DMS153 treated with DMSO at 0.1 percent for 48 hours (cell line): ENCODE measurements at regions not wholly inside any gene's neighbourhood (a gene's known extent, or its start where the extent isn't known, plus 50 kb on each side); places are given as distances from the start of the nearest gene placed in this dataset.

Experiments used
- DNase-seq: peaks from one replicate; lab custom pipeline; 2025; ENCODE audit not compliant: unreplicated experiment; lab: John Stamatoyannopoulos, UW

GRCh38 chr5:3029396-3029795, 277.9 kb upstream of the IRX2 start:
- DNase-seq, result no peak

- DNase-seq, result no peak
Observed at GRCh38 chr5:3027866-3028635, 276.6 kb upstream of the IRX2 start.

- DNase-seq, result no peak
Observed at GRCh38 chr5:3027185-3027865, 275.8 kb upstream of the IRX2 start.

- no peak for DNase-seq
Observed at GRCh38 chr5:3026651-3027050, 275.2 kb upstream of the IRX2 start.

- no peak for DNase-seq
Observed at GRCh38 chr5:3026099-3026498, 274.6 kb upstream of the IRX2 start.

GRCh38 chr5:3025392-3025791, 273.9 kb upstream of the IRX2 start:
- DNase-seq, result no peak

GRCh38 chr5:3024976-3025375, 273.5 kb upstream of the IRX2 start:
- no peak for DNase-seq

GRCh38 chr5:3024554-3024953, 273.1 kb upstream of the IRX2 start:
- DNase-seq, result no peak

- no peak for DNase-seq
Observed at GRCh38 chr5:3024126-3024525, 272.6 kb upstream of the IRX2 start.

GRCh38 chr5:3023656-3024055, 272.2 kb upstream of the IRX2 start:
- no peak for DNase-seq

- no peak for DNase-seq
Observed at GRCh38 chr5:3022665-3023064, 271.2 kb upstream of the IRX2 start.

- DNase-seq, result no peak
Observed at GRCh38 chr5:3020426-3020825, 268.9 kb upstream of the IRX2 start.

GRCh38 chr5:3019045-3019444, 267.6 kb upstream of the IRX2 start:
- DNase-seq, result no peak

- no peak for DNase-seq
Observed at GRCh38 chr5:3011764-3012017, 260.2 kb upstream of the IRX2 start.

- DNase-seq, result no peak
Observed at GRCh38 chr5:3010953-3011763, 259.7 kb upstream of the IRX2 start.

GRCh38 chr5:3010301-3010952, 258.9 kb upstream of the IRX2 start:
- no peak for DNase-seq

GRCh38 chr5:3009605-3010004, 258.1 kb upstream of the IRX2 start:
- no peak for DNase-seq

GRCh38 chr5:3007577-3007976, 256.1 kb upstream of the IRX2 start:
- no peak for DNase-seq

- DNase-seq, result no peak
Observed at GRCh38 chr5:3006961-3007551, 255.6 kb upstream of the IRX2 start.

GRCh38 chr5:3006526-3006925, 255.0 kb upstream of the IRX2 start:
- DNase-seq, result no peak

- DNase-seq, result no peak
Observed at GRCh38 chr5:3004361-3005080, 253.0 kb upstream of the IRX2 start.
